NCI-H2171 (cell line): ENCODE measurements at regions not wholly inside any gene's neighbourhood (a gene's known extent, or its start where the extent isn't known, plus 50 kb on each side); places are given as distances from the start of the nearest gene placed in this dataset.
A peak's percentile ranks its signal among the peaks of the same experiment; 100 is the strongest.

Experiments
- DNase-seq: peaks from one replicate; lab custom pipeline; 2025; lab: John Stamatoyannopoulos, UW

DNA sequence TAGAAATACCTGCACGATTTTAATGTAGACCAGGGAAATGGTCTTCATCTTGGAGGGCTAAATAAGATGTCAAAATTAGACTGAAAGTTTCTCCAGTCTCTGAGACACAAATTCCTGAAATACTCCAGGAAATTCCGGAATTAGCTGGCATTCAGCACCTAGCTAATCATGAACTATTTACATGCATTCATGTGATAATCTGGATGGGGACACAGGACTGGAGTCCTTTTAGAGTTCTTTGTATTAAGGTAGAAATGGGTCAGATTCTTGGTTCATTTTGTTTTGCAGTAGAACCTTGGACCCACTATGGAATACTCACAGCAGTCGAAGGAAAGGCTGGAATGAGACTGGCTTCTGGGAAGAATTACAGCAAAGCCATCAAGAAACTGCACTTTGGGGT lies 65.3 kb upstream of the MDFIC start:
- DNase-seq = no peak

GRCh38 chr7:114857605-114858004 lies 64.3 kb upstream of the MDFIC start:
- no peak for DNase-seq

DNA sequence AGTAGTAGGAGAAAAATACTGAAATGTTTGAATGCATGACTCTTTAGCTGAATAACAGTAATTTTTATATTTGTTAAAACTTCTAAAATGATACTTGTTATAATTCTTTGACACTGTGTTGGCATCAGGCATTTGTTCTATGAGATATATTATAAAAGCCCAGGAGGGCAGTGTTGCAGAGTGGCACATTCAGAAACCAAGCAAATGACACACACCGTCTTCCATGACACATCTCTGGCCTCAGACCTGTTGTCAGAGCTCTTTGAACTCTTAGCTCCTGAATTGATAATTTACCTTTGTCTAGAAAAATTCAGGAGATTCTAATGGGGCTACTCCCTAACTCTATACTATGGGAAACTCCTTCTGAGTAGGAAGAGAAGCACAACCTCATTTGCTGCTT lies 62.4 kb upstream of the MDFIC start:
- DNase-seq = no peak

GRCh38 chr7:114860206-114860605 lies 61.7 kb upstream of the MDFIC start:
- DNase-seq = no peak

DNA sequence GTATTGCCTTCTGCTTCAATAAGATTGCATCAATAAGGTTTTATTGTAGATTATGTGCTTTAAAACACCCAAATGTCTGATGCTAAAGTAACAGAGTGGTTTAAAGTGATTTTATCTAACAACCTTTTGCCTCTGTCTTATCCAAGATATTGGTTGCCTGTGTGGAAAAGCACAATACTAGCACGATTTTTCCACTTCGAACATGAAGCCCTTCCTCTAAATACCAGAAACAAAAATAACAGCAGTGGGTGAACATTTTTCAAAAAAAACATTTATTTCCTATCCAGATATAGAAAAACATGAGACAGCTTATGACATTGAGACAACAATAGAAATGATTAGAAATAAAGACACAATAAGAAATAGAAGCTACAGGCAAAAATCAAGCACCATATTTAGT lies 59.5 kb upstream of the MDFIC start:
- DNase-seq = no peak

- DNase-seq = no peak
Observed at GRCh38 chr7:114864278-114864677, 57.6 kb upstream of the MDFIC start.

DNA sequence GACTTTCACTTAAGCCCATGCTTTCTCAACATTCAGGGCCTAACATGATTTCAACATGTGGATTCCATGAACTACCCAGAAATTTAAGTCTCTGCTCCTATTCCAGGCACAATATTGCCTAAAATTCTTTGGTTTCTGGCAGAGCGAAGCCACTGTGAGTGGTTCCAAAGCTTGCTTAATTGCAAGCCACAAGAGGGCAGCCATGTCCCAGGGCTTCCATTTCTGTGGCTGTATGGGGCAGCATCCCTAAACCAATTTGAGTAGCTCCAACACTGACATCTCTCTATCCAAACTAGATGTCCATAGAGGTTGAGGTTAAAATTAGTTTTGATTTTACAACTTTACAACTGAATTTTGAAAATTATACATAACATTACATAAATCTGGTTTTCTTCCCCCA lies 56.3 kb upstream of the MDFIC start:
- DNase-seq = peak; percentile 3
